Right lobe of liver (tissue), 6 donors: ENCODE measurements at regions not wholly inside any gene's neighbourhood (a gene's known extent, or its start where the extent isn't known, plus 50 kb on each side); places are given as distances from the start of the nearest gene placed in this dataset.

Source experiments
- ATAC-seq, 4 donors: fragments of 200-7000 bp; cut with Tn5 transposase; one replicate each; pipeline ENCODE4 v1.9.1; 2020; ENCODE audit warnings: mild to moderate bottlenecking in 4 of 4, moderate library complexity in 4 of 4
- DNase-seq, 3 donors: peaks; one replicate each; pipeline ENCODE4 v3.0.0-alpha.2; 2020
- H3K27ac ChIP-seq, 3 donors: fragments of 200-600 bp; one replicate each; pipeline ENCODE4 v1.8.0; 2022
- H3K27me3 ChIP-seq, 2 donors: fragments of 200-600 bp; one replicate each; pipeline ENCODE4 v1.8.0; 2022
- H3K36me3 ChIP-seq, 4 donors: fragments of 200-600 bp; sonication (generic) in 1 of 4; one replicate each; pipeline versions ENCODE4 v1.5.1 to v1.8.0; 2017 to 2022; ENCODE audit warnings: control low read depth in 1 of 4
- H3K4me1 ChIP-seq, 4 donors: fragments of 200-600 bp; sonication (generic) in 1 of 4; one replicate each; pipeline versions ENCODE4 v1.5.1 to v1.8.0; 2017 to 2022; ENCODE audit warnings: control low read depth in 1 of 4
- H3K4me3 ChIP-seq, 3 donors: fragments of 200-600 bp; one replicate each; pipeline ENCODE4 v1.8.0; 2022
- H3K9me3 ChIP-seq, 4 donors: fragments of 200-600 bp; sonication (generic) in 1 of 4; one replicate each; pipeline versions ENCODE4 v1.5.1 to v1.8.0; 2017 to 2022; ENCODE audit warnings: control low read depth in 1 of 4
- CTCF ChIP-seq, 4 donors: fragments of 200-600 bp in 3 of 4; fragments of 450-650 bp in 1 of 4; IDR thresholded peaks; one replicate each; pipeline versions ENCODE4 v1.5.1 to v1.8.0; 2016 to 2022; ENCODE audit warnings: antibody characterized with exemption in 4 of 4, mild to moderate bottlenecking in 2 of 4
- POLR2A ChIP-seq: fragments of 450-650 bp; IDR thresholded peaks from one replicate; pipeline ENCODE4 v1.6.1; 2017; ENCODE audit warnings: antibody characterized with exemption, mild to moderate bottlenecking
- WGBS: methylation state at CpG from one replicate; pipeline ENCODE4 v1.1.6; 2018; ENCODE audit warnings: low coverage, low lambda C conversion rate; ENCODE audit not compliant: insufficient coverage; ENCODE audit errors: missing lambda C conversion rate; 5-methylcytosine and 5-hydroxymethylcytosine counted together
- intact Hi-C, 2 donors: fragments of 100-400 bp; cut with DNase I; formaldehyde crosslinking; loops; one replicate each; pipeline versions ENCODE4 v1.11.2 to v1.14.1; 2022
- donor health status: DM: no; HTN: yes; CAD: no.
- donor health status: DM: no; HTN: no; CAD: no.
- donor health status: DM: no; HTN: no; CAD: no.
- donor health status: DM: no; HTN: yes; CAD: no.
- donor health status: DM: no; HTN: yes; CAD: no.

DNA sequence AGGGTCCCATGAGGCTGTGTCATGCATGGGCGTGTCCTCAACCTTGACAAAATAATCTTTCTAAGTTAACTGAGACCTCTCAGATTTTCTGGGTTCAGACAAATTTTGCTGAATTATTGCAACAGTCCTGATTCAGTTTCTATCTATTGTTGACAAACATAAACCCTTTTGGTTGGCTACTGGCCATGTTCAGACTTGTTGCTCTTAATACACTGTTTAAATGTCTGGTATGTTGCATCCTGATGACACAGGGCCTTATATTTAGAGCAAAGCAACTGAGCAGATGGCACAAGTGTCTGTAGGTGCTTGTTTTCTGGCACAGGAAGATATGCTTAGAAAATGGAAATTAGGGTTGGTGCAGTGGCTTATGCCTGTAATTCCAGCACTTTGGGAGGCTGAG is 456.9 kb upstream of the USP9Y start:
- Histone ChIP-seq H3K36me3 (no peaks in the 10 kb centered on the region), H3K4me3 (no peak overlapping the region), H3K27me3 (no peaks in the 10 kb centered on the region), H3K27ac (no peak overlapping the region), H3K4me1 (no peaks in the 10 kb centered on the region), H3K9me3 (no peaks in the 10 kb centered on the region)
- no peak for TF ChIP-seq CTCF (IDR thresholded peaks at IDR 0.05)
- TF ChIP-seq POLR2A = no peak
- no CpG with 5 or more reads among the region's 1 CpG for WGBS
- intact Hi-C loops = no loop called here
- DNase-seq (no peak), ATAC-seq (no peak)

- Histone ChIP-seq H3K36me3 (no peaks in the 10 kb centered on the region), H3K27me3 (no peaks in the 10 kb centered on the region), H3K27ac (no peak overlapping the region), H3K4me1 (no peaks in the 10 kb centered on the region), H3K9me3 (no peaks in the 10 kb centered on the region), H3K4me3 (no peak overlapping the region)
- WGBS = no CpG with 5 or more reads among the region's 11 CpGs
- TF ChIP-seq CTCF (IDR thresholded peaks at IDR 0.05) (no peak), POLR2A (no peak)
- DNase-seq (no peak), ATAC-seq (no peak)
- intact Hi-C loops = no loop called here
These were observed 447.3 kb upstream of the USP9Y start for GRCh38 chrY:12253756-12254155.

GRCh38 chrY:12271162-12271561 is 429.9 kb upstream of the USP9Y start:
- H3K4me3 ChIP-seq = no peak overlapping the region
- no peak overlapping the region for H3K27ac ChIP-seq
- DNase-seq (no peak), ATAC-seq (no peak)
- no peaks in the 10 kb centered on the region for H3K36me3 ChIP-seq
- no peaks in the 10 kb centered on the region for H3K27me3 ChIP-seq
- no peaks in the 10 kb centered on the region for H3K4me1 ChIP-seq
- WGBS = no CpG with 5 or more reads among the region's 4 CpGs
- intact Hi-C loops = no loop called here
- H3K9me3 ChIP-seq = no peaks in the 10 kb centered on the region
- TF ChIP-seq POLR2A (no peak), CTCF (IDR thresholded peaks at IDR 0.05) (no peak)

DNA sequence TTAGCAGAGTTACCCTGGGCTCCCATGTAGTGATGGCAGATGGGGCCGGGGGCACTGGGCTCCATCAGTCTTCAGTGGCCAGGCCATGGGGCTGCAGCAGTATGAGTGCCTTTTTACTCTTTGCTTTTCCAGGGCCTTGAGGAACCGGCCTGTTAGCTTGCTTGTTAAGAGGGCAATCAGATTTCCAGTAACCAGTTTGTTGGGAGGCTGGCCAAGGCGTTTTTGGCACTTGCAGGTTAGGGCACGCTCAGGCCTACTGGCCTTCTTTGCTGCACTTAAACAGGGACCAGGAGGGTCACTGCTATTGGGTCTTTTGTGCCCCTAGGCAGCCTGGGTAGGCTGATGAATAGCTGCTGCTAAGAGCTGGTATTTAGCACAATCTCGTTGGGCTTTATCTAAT is 415.4 kb upstream of the USP9Y start:
- Histone ChIP-seq H3K36me3 (no peaks in the 10 kb centered on the region), H3K4me1 (no peaks in the 10 kb centered on the region), H3K27me3 (no peaks in the 10 kb centered on the region), H3K27ac (no peak overlapping the region), H3K9me3 (no peaks in the 10 kb centered on the region), H3K4me3 (no peak overlapping the region)
- intact Hi-C loops = no loop called here
- TF ChIP-seq CTCF (IDR thresholded peaks at IDR 0.05) (no peak), POLR2A (no peak)
- no peak for DNase-seq
- ATAC-seq = no peak
- WGBS = no CpG with 5 or more reads among the region's 5 CpGs

GRCh38 chrY:12288919-12289318 is 412.1 kb upstream of the USP9Y start:
- H3K9me3 ChIP-seq = no peaks in the 10 kb centered on the region
- no peaks in the 10 kb centered on the region for H3K36me3 ChIP-seq
- ATAC-seq (no peak), DNase-seq (no peak)
- H3K4me1 ChIP-seq = no peaks in the 10 kb centered on the region
- H3K4me3 ChIP-seq = no peak overlapping the region
- intact Hi-C loops = no loop called here
- no peak overlapping the region for H3K27ac ChIP-seq
- TF ChIP-seq CTCF (IDR thresholded peaks at IDR 0.05) = no peak
- TF ChIP-seq POLR2A = no peak
- H3K27me3 ChIP-seq = no peaks in the 10 kb centered on the region
- no CpG with 5 or more reads among the region's 3 CpGs for WGBS
